ENCODE measurements at regions not wholly inside any gene's neighbourhood (a gene's known extent, or its start where the extent isn't known, plus 50 kb on each side); places are given as distances from the start of the nearest gene placed in this dataset.

- intact Hi-C loops (cut with micrococcal nuclease; ENCODE audit: unreplicated experiment): loop anchor here (10.0 kb wide), 1 partner anchor 1208 kb away; no protein-coding TSS in a partner anchor
- BruUV-seq (replicated peaks): no TSS peak
- no peaks in the 10 kb centered on the region for H3K27me3 ChIP-seq (replicated peaks in 1 of 2; ENCODE audit: control insufficient read depth in 2 of 2, insufficient read depth in 2 of 2, low read length in 1 of 2)
- H3K27ac ChIP-seq (ENCODE audit: control insufficient read depth, insufficient read depth): no peak overlapping the region
- H3K36me3 ChIP-seq (ENCODE audit: control insufficient read depth in 2 of 2, insufficient read depth in 2 of 2, low read length in 1 of 2): no peaks in the 10 kb centered on the region
- H2AFZ ChIP-seq (ENCODE audit: control insufficient read depth, low read depth, low read length): no peak overlapping the region
- DNase-seq (ENCODE audit: low read depth, low spot score) (no peak), ATAC-seq (no peak), FAIRE-seq (no peak)
- no peaks in the 10 kb centered on the region for H3K9me3 ChIP-seq (replicated peaks; ENCODE audit: control insufficient read depth, insufficient read depth, low read length)
- no peaks in the 10 kb centered on the region for H4K20me1 ChIP-seq (ENCODE audit: control insufficient read depth, insufficient read depth)
- in situ Hi-C loops (cut with MboI): no loop called here
- no peak overlapping the region for H3K9ac ChIP-seq (ENCODE audit: control insufficient read depth, insufficient read depth, low read length)
- H3K4me2 ChIP-seq (ENCODE audit: control insufficient read depth, insufficient read depth): no peak overlapping the region
- ChIA-PET POLR2A (interaction anchor here (0.6 kb wide), 1 partner anchor 631 kb away, joined by 3 read pairs; no protein-coding TSS in a partner anchor), RAD21 (ENCODE audit: unreplicated experiment) (no interaction called here), CTCF (interaction anchor here (1.3 kb wide), 1 partner anchor 17 kb away, joined by 4 read pairs; no protein-coding TSS in a partner anchor), SMC1A (ENCODE audit: uncharacterized antibody, unreplicated experiment) (interaction anchor here (0.6 to 1.8 kb wide), 4 partner anchors 28 to 1692 kb away, joined by 3 to 4 read pairs (median 3); no protein-coding TSS in a partner anchor)
- H3K4me3 ChIP-seq: no peak overlapping the region
- H3K4me1 ChIP-seq (ENCODE audit: control insufficient read depth, insufficient read depth, low read length): no peaks in the 10 kb centered on the region
- no peaks in the 10 kb centered on the region for H3K79me2 ChIP-seq (ENCODE audit: control insufficient read depth, insufficient read depth, low read length)
- WGBS (ENCODE audit: insufficient coverage, insufficient replicate concordance, low lambda C conversion rate, missing lambda C conversion rate): 13% methylated on average over 3 of the region's 3 CpGs
- TF ChIP-seq SP1 (IDR thresholded peaks at IDR 0.05; ENCODE audit: low read depth, low read length) (no peak), CHD1 (IDR thresholded peaks at IDR 0.05; ENCODE audit: low read depth, low read length) (no peak), MTA3 (IDR thresholded peaks at IDR 0.05; ENCODE audit: borderline replicate concordance, low read length) (no peak), USF2 (IDR thresholded peaks at IDR 0.05; ENCODE audit: borderline replicate concordance, low read depth, low read length) (no peak), SKIL (IDR thresholded peaks at IDR 0.05; ENCODE audit: low read depth, poor library complexity, severe bottlenecking) (no peak), ZNF687 (IDR thresholded peaks at IDR 0.05) (no peak), RFX5 (IDR thresholded peaks at IDR 0.05; ENCODE audit: low read depth, low read length) (no peak), SREBF1 (IDR thresholded peaks at IDR 0.05; ENCODE audit: low read length) (no peak), STAT3 (IDR thresholded peaks at IDR 0.05; ENCODE audit: low read depth, low read length) (no peak), PML (IDR thresholded peaks at IDR 0.05; ENCODE audit: low read length) (no peak), HSF1 (IDR thresholded peaks at IDR 0.05; ENCODE audit: low read depth, low read length) (no peak), ZZZ3 (IDR thresholded peaks at IDR 0.05; ENCODE audit: control insufficient read depth, insufficient read length, low read depth) (no peak), YBX1 (IDR thresholded peaks at IDR 0.05) (no peak), NFXL1 (IDR thresholded peaks at IDR 0.05; ENCODE audit: borderline replicate concordance) (no peak), HDAC2 (IDR thresholded peaks at IDR 0.05) (no peak), IRF5 (IDR thresholded peaks at IDR 0.05; ENCODE audit: borderline replicate concordance) (no peak)
These were observed 606.9 kb downstream of the EBF1 start for GRCh38 chr5:158492841-158493242.
